IMR-90 (cell line): ENCODE measurements at regions not wholly inside any gene's neighbourhood (a gene's known extent, or its start where the extent isn't known, plus 50 kb on each side); places are given as distances from the start of the nearest gene placed in this dataset.

Experiments used
- ATAC-seq: fragments of 200-7000 bp; cut with Tn5 transposase; 2 replicates; pipeline ENCODE4 v1.9.1; 2020; ENCODE audit warnings: low read depth, mild to moderate bottlenecking, moderate library complexity
- BruUV-seq: library from RNA; stranded (reverse); fragments of 400-500 nt; replicated peaks from 2 replicates; lab custom pipeline; 2021; lab: Mats Ljungman, UMichigan
- CTCF ChIA-PET: fragments of 300-600 bp; formaldehyde crosslinking; extraction: SDS; loops from one replicate; lab custom pipeline; 2021; ENCODE audit warnings: antibody characterized with exemption; lab: Yijun Ruan, JAX
- POLR2A ChIA-PET: fragments of 300-600 bp; sonication (Branson Sonifier 250); formaldehyde crosslinking; loops from one replicate; lab custom pipeline; 2022; ENCODE audit warnings: antibody characterized with exemption; ENCODE audit not compliant: unreplicated experiment; lab: Charles Lee
- DNase-seq: peaks from one replicate; pipeline ENCODE4 v3.0.0; 2013
- H2AFZ ChIP-seq: replicated peaks from 2 replicates; pipeline ENCODE3; 2013; ENCODE audit warnings: low read length, mild to moderate bottlenecking; ENCODE audit not compliant: poor library complexity
- H2AK5ac ChIP-seq: 2 replicates; pipeline ENCODE4 v1.6.1; 2013; ENCODE audit warnings: low read depth, low read length, inconsistent platforms
- H2AK9ac ChIP-seq: replicated peaks from 2 replicates; pipeline ENCODE3; 2013; ENCODE audit warnings: mild to moderate bottlenecking, low read depth, low read length, moderate library complexity; ENCODE audit not compliant: poor library complexity
- H2BK120ac ChIP-seq: 2 replicates; pipeline ENCODE4 v1.6.1; 2013; ENCODE audit warnings: low read depth, low read length, inconsistent platforms
- H2BK15ac ChIP-seq: 3 replicates; pipeline ENCODE4 v1.6.1; 2013; ENCODE audit warnings: low read depth, low read length, inconsistent platforms
- H2BK20ac ChIP-seq: 2 replicates; pipeline ENCODE4 v1.6.1; 2013; ENCODE audit warnings: low read depth, mild to moderate bottlenecking, inconsistent platforms, low read length, moderate library complexity
- H2BK5ac ChIP-seq: 2 replicates; pipeline ENCODE4 v1.6.1; 2013; ENCODE audit warnings: mild to moderate bottlenecking, low read depth, low read length, inconsistent platforms; ENCODE audit not compliant: poor library complexity, severe bottlenecking
- H3K14ac ChIP-seq: replicated peaks from 2 replicates; pipeline ENCODE4 v1.6.1; 2013; ENCODE audit warnings: low read depth, low read length, inconsistent platforms
- H3K18ac ChIP-seq: 2 replicates; pipeline ENCODE4 v1.6.1; 2013; ENCODE audit warnings: low read depth, low read length, control low read depth
- H3K23ac ChIP-seq: 2 replicates; pipeline ENCODE4 v1.6.1; 2013; ENCODE audit warnings: low read depth, low read length, inconsistent platforms
- H3K27ac ChIP-seq: 2 replicates; pipeline ENCODE4 v1.5.1; 2013; ENCODE audit warnings: mild to moderate bottlenecking, control low read depth, low read length; ENCODE audit not compliant: insufficient read depth
- H3K27me3 ChIP-seq: 2 replicates; pipeline ENCODE4 v1.6.1; 2013; ENCODE audit warnings: low read length; ENCODE audit not compliant: control insufficient read depth, insufficient read depth
- H3K36me3 ChIP-seq: 2 replicates; pipeline ENCODE4 v1.6.1; 2013; ENCODE audit warnings: low read length, mixed read lengths; ENCODE audit not compliant: control insufficient read depth, insufficient read depth
- H3K4ac ChIP-seq: 2 replicates; pipeline ENCODE4 v1.6.1; 2013; ENCODE audit warnings: low read depth, low read length, inconsistent platforms
- H3K4me1 ChIP-seq: 2 replicates; pipeline ENCODE4 v1.6.1; 2013; ENCODE audit warnings: low read length, mixed read lengths; ENCODE audit not compliant: control insufficient read depth, insufficient read depth
- H3K4me2 ChIP-seq: 2 replicates; pipeline ENCODE4 v1.6.1; 2013; ENCODE audit warnings: low read depth, mild to moderate bottlenecking, control low read depth, low read length, moderate library complexity
- H3K4me3 ChIP-seq: 2 replicates; pipeline ENCODE4 v1.5.1; 2013; ENCODE audit warnings: low read depth, mild to moderate bottlenecking, control low read depth, low read length, moderate library complexity; ENCODE audit not compliant: insufficient read depth
- H3K56ac ChIP-seq: 2 replicates; pipeline ENCODE4 v1.6.1; 2013; ENCODE audit warnings: low read length, inconsistent platforms; ENCODE audit not compliant: insufficient read depth; ENCODE audit errors: extremely low read depth
- H3K79me1 ChIP-seq, 2 experiments: 2 replicates each; pipeline ENCODE4 v1.6.1; 2013; ENCODE audit warnings: low read length in 2 of 2, inconsistent platforms in 1 of 2, low read depth in 1 of 2
- H3K9ac ChIP-seq: 2 replicates; pipeline ENCODE4 v1.6.1; 2013; ENCODE audit warnings: low read depth, low read length, control low read depth
- H3K9me1 ChIP-seq: 2 replicates; pipeline ENCODE4 v1.6.1; 2013; ENCODE audit warnings: low read length, inconsistent platforms; ENCODE audit not compliant: insufficient read depth
- H3K9me3 ChIP-seq: 2 replicates; pipeline ENCODE4 v1.6.1; 2013; ENCODE audit warnings: low read length; ENCODE audit not compliant: control insufficient read depth, insufficient read depth
- H4K20me1 ChIP-seq: 2 replicates; pipeline ENCODE4 v1.6.1; 2013; ENCODE audit warnings: low read length, inconsistent platforms; ENCODE audit not compliant: insufficient read depth
- H4K5ac ChIP-seq: 2 replicates; pipeline ENCODE4 v1.6.1; 2013; ENCODE audit warnings: mild to moderate bottlenecking, low read depth, low read length, control low read depth
- H4K8ac ChIP-seq, 2 experiments: 2 replicates each; pipeline ENCODE4 v1.6.1; 2013; ENCODE audit warnings: low read depth in 2 of 2, low read length in 2 of 2, control low read depth in 1 of 2, inconsistent platforms in 1 of 2
- H4K91ac ChIP-seq: 2 replicates; pipeline ENCODE4 v1.6.1; 2013; ENCODE audit warnings: low read depth, low read length, inconsistent platforms; ENCODE audit not compliant: insufficient read depth
- MAFK ChIP-seq: IDR thresholded peaks from 2 replicates; pipeline ENCODE4 v1.6.1; 2012; ENCODE audit warnings: low read depth, low read length, improper control_type of control experiment
- MAZ ChIP-seq: IDR thresholded peaks from 2 replicates; pipeline ENCODE4 v1.6.1; 2012; ENCODE audit warnings: low read depth, mild to moderate bottlenecking, low read length, improper control_type of control experiment, moderate library complexity, borderline replicate concordance
- MXI1 ChIP-seq: IDR thresholded peaks from 2 replicates; pipeline ENCODE4 v1.6.1; 2012; ENCODE audit warnings: low read depth, mild to moderate bottlenecking, low read length, moderate library complexity, borderline replicate concordance
- POLR2A ChIP-seq: IDR thresholded peaks from 2 replicates; pipeline ENCODE4 v1.6.1; 2012; ENCODE audit warnings: mild to moderate bottlenecking, low read depth, low read length
- RCOR1 ChIP-seq: IDR thresholded peaks from 2 replicates; pipeline ENCODE4 v1.6.1; 2012; ENCODE audit warnings: mild to moderate bottlenecking, low read length, improper control_type of control experiment; ENCODE audit not compliant: insufficient replicate concordance
- RFX5 ChIP-seq: IDR thresholded peaks from 2 replicates; pipeline ENCODE4 v1.8.0; 2012; ENCODE audit warnings: low read depth, mild to moderate bottlenecking, low read length, moderate library complexity
- WGBS, 2 experiments: methylation state at CpG; one replicate each; pipeline versions ENCODE4 v1.1.5 to v1.1.7; 2013; ENCODE audit warnings: missing lambda C conversion rate in 2 of 2; ENCODE audit not compliant: insufficient read length in 1 of 2; ENCODE audit errors: extremely low coverage in 2 of 2; 5-methylcytosine and 5-hydroxymethylcytosine counted together
- dilution Hi-C: fragments of 300-500 bp; cut with HindIII; formaldehyde crosslinking; loops from one replicate; pipeline ENCODE4 v1.14.3; 2018; ENCODE audit warnings: low sequenced_read_pairs; ENCODE audit not compliant: unreplicated experiment
- in situ Hi-C: fragments of 300-500 bp; cut with MboI; formaldehyde crosslinking; loops from 3 replicates; pipeline ENCODE4 v1.14.3; 2019; ENCODE audit warnings: low sequenced_read_pairs, inconsistent platforms, mixed read lengths
- intact Hi-C: fragments of 100-400 bp; cut with micrococcal nuclease; formaldehyde crosslinking; loops from 2 replicates; pipeline ENCODE4 v1.10.0; 2022

GRCh38 chr2:167697948-167698347 lies 549.4 kb downstream of the STK39 start:
- Histone ChIP-seq H3K9me3 (no peaks in the 10 kb centered on the region), H4K8ac (no peak overlapping the region), H2BK20ac (no peak overlapping the region), H3K27ac (no peak overlapping the region), H3K4me2 (no peak overlapping the region), H3K36me3 (no peaks in the 10 kb centered on the region), H3K27me3 (no peaks in the 10 kb centered on the region), H2AFZ (no peak overlapping the region), H2AK9ac (no peak overlapping the region), H3K4ac (no peak overlapping the region), H3K79me1 (no peaks in the 10 kb centered on the region), H3K23ac (no peak overlapping the region), H2BK120ac (no peak overlapping the region), H2BK15ac (no peak overlapping the region), H3K4me1 (no peaks in the 10 kb centered on the region), H3K4me3 (no peak overlapping the region), H3K9ac (no peak overlapping the region), H3K14ac (no peak overlapping the region), H3K56ac (no peak overlapping the region), H2AK5ac (no peak overlapping the region), H4K5ac (no peak overlapping the region), H3K18ac (no peak overlapping the region), H3K9me1 (no peaks in the 10 kb centered on the region), H4K91ac (no peak overlapping the region), H2BK5ac (no peak overlapping the region), H4K20me1 (no peaks in the 10 kb centered on the region)
- ChIA-PET POLR2A (no interaction called here), CTCF (no interaction called here)
- intact Hi-C loops, result no loop called here
- in situ Hi-C loops, result loop anchor here (25.0 kb wide), 1 partner anchor 414 kb away; no protein-coding TSS in a partner anchor
- DNase-seq (no peak), ATAC-seq (no peak)
- dilution Hi-C loops, result no loop called here
- no TSS peak for BruUV-seq
- no CpG with 5 or more reads among the region's 2 CpGs for WGBS, 2 experiments
- TF ChIP-seq POLR2A (no peak), MAZ (no peak), RFX5 (no peak), RCOR1 (no peak), MXI1 (no peak), MAFK (no peak)
